Fibroblast of lung (primary cell): ENCODE measurements at regions not wholly inside any gene's neighbourhood (a gene's known extent, or its start where the extent isn't known, plus 50 kb on each side); places are given as distances from the start of the nearest gene placed in this dataset.

ENCODE experiments used
- DNase-seq, 2 donors: peaks; one replicate each; pipeline versions ENCODE4 v3.0.0 to v3.0.0-alpha.2; 2010; ENCODE audit warnings: low read depth in 2 of 2
- H2AFZ ChIP-seq: 2 replicates; pipeline ENCODE4 v1.5.1; 2012; ENCODE audit warnings: low read length, control low read depth, inconsistent platforms
- H3K27ac ChIP-seq: 2 replicates; pipeline ENCODE4 v1.5.1; 2011; ENCODE audit warnings: low read length, control low read depth; ENCODE audit not compliant: insufficient read depth
- H3K27me3 ChIP-seq: 2 replicates; pipeline ENCODE4 v1.5.1; 2011; ENCODE audit warnings: mild to moderate bottlenecking, low read length; ENCODE audit not compliant: control insufficient read depth, insufficient read depth
- H3K36me3 ChIP-seq: 2 replicates; pipeline ENCODE4 v1.5.1; 2011; ENCODE audit warnings: low read length; ENCODE audit not compliant: control insufficient read depth, insufficient read depth
- H3K4me1 ChIP-seq: 2 replicates; pipeline ENCODE4 v1.5.1; 2011; ENCODE audit warnings: low read length; ENCODE audit not compliant: control insufficient read depth, insufficient read depth; ENCODE audit errors: extremely low read depth
- H3K4me2 ChIP-seq: 2 replicates; pipeline ENCODE4 v1.5.1; 2011; ENCODE audit warnings: low read length, control low read depth; ENCODE audit not compliant: insufficient read depth; ENCODE audit errors: extremely low read depth
- H3K4me3 ChIP-seq, 4 experiments: fragments of 200-600 bp in 1 of 4; sonication (generic) in 1 of 4; replicated peaks in 1 of 4; 2 replicates each; pipeline ENCODE4 v1.5.1; 2011 to 2016; ENCODE audit warnings: low read length in 4 of 4, low read depth in 3 of 4, mild to moderate bottlenecking in 3 of 4, control low read depth in 2 of 4, inconsistent platforms in 1 of 4, mixed read lengths in 1 of 4; ENCODE audit not compliant: insufficient read depth in 1 of 4; ENCODE audit errors: control extremely low read depth in 1 of 4
- H3K79me2 ChIP-seq: 2 replicates; pipeline ENCODE4 v1.5.1; 2012; ENCODE audit warnings: mild to moderate bottlenecking, low read length, inconsistent platforms; ENCODE audit not compliant: control insufficient read depth, insufficient read depth
- H3K9ac ChIP-seq: 2 replicates; pipeline ENCODE4 v1.5.1; 2011; ENCODE audit warnings: mild to moderate bottlenecking, low read length, control low read depth; ENCODE audit not compliant: insufficient read depth
- H3K9me3 ChIP-seq: 2 replicates; pipeline ENCODE4 v1.5.1; 2012; ENCODE audit warnings: low read depth, low read length; ENCODE audit not compliant: control insufficient read depth, insufficient read depth
- H4K20me1 ChIP-seq: 2 replicates; pipeline ENCODE4 v1.5.1; 2011; ENCODE audit warnings: low read length; ENCODE audit not compliant: control insufficient read depth, insufficient read depth; ENCODE audit errors: extremely low read depth
- CTCF ChIP-seq, 2 donors: IDR thresholded peaks in 1 of 2; conservative IDR thresholded peaks in 1 of 2; 1 replicate in 1 of 2; 2 replicates in 1 of 2; pipeline ENCODE4 v1.5.1; 2011 to 2012; ENCODE audit warnings: low read length in 2 of 2, control low read depth in 1 of 2, inconsistent platforms in 1 of 2, low read depth in 1 of 2, mild to moderate bottlenecking in 1 of 2
- EZH2 ChIP-seq: IDR thresholded peaks from 2 replicates; pipeline ENCODE4 v1.5.1; 2012; ENCODE audit warnings: low read length, control low read depth, mild to moderate bottlenecking; ENCODE audit errors: missing control alignments

DNA sequence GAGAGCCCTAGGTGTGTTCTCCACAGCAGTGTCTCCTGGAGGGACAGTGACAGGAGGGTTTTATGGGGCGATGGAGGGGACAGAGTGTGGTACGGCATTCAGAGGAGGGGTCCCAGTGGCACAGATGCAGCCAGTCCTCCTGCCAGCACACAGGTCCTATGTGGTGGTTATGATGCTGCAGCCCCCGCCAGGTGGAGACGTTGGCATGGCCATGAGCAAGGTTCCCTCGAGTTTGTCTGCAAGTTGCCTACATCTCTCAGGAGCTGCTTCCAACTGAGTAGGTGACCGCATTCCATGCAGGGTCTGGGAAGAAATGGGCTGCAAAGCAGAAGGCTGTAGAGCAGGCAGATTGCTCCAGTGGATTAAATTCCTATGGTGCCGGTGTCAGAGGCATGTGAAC is 646.0 kb downstream of the TBC1D22A start:
- no peak overlapping the region for H3K9ac ChIP-seq
- no peaks in the 10 kb centered on the region for H4K20me1 ChIP-seq
- H3K9me3 ChIP-seq = no peaks in the 10 kb centered on the region
- no peak overlapping the region for H3K4me3 ChIP-seq
- H3K27ac ChIP-seq = no peak overlapping the region
- DNase-seq = no peak
- H3K79me2 ChIP-seq = no peaks in the 10 kb centered on the region
- no peak for TF ChIP-seq EZH2
- no peak for TF ChIP-seq CTCF (conservative IDR thresholded peaks at IDR 0.05 in 1 of 2, IDR thresholded peaks at IDR 0.05 in 1 of 2; ENCODE audit: low read depth in 1 of 2, low read length in 2 of 2)
- no peaks in the 10 kb centered on the region for H3K36me3 ChIP-seq
- H3K27me3 ChIP-seq = no peaks in the 10 kb centered on the region
- no peak overlapping the region for H3K4me2 ChIP-seq
- H3K4me1 ChIP-seq = no peaks in the 10 kb centered on the region
- no peak overlapping the region for H2AFZ ChIP-seq

- Histone ChIP-seq H3K27me3 (no peaks in the 10 kb centered on the region), H3K9ac (no peak overlapping the region), H3K4me3 (no peak overlapping the region), H3K4me1 (no peaks in the 10 kb centered on the region), H4K20me1 (no peaks in the 10 kb centered on the region), H3K27ac (no peak overlapping the region), H3K79me2 (no peaks in the 10 kb centered on the region), H3K9me3 (no peaks in the 10 kb centered on the region), H3K36me3 (no peaks in the 10 kb centered on the region), H3K4me2 (no peak overlapping the region), H2AFZ (no peak overlapping the region)
- DNase-seq = no peak
- TF ChIP-seq CTCF (conservative IDR thresholded peaks at IDR 0.05 in 1 of 2, IDR thresholded peaks at IDR 0.05 in 1 of 2; ENCODE audit: low read depth in 1 of 2, low read length in 2 of 2) (no peak), EZH2 (no peak)
Measured at GRCh38 chr22:47407461-47408025, 645.1 kb downstream of the TBC1D22A start.

GRCh38 chr22:47406896-47407295 is 644.4 kb downstream of the TBC1D22A start:
- no peak for TF ChIP-seq CTCF (conservative IDR thresholded peaks at IDR 0.05 in 1 of 2, IDR thresholded peaks at IDR 0.05 in 1 of 2; ENCODE audit: low read depth in 1 of 2, low read length in 2 of 2)
- no peak for TF ChIP-seq EZH2
- H3K79me2 ChIP-seq = no peaks in the 10 kb centered on the region
- no peak overlapping the region for H3K4me3 ChIP-seq
- H3K27me3 ChIP-seq = no peaks in the 10 kb centered on the region
- H3K9me3 ChIP-seq = no peaks in the 10 kb centered on the region
- H2AFZ ChIP-seq = no peak overlapping the region
- H4K20me1 ChIP-seq = no peaks in the 10 kb centered on the region
- H3K36me3 ChIP-seq = no peaks in the 10 kb centered on the region
- H3K4me1 ChIP-seq = no peaks in the 10 kb centered on the region
- H3K27ac ChIP-seq = no peak overlapping the region
- no peak for DNase-seq
- H3K9ac ChIP-seq = no peak overlapping the region
- no peak overlapping the region for H3K4me2 ChIP-seq
